ENCODE measurements at regions not wholly inside any gene's neighbourhood (a gene's known extent, or its start where the extent isn't known, plus 50 kb on each side); places are given as distances from the start of the nearest gene placed in this dataset.
"Not testable (repeated sequence)": the region's sequence is repeated elsewhere in the genome, so short reads cannot be mapped to it uniquely, and the experiment has no call there.

DNA sequence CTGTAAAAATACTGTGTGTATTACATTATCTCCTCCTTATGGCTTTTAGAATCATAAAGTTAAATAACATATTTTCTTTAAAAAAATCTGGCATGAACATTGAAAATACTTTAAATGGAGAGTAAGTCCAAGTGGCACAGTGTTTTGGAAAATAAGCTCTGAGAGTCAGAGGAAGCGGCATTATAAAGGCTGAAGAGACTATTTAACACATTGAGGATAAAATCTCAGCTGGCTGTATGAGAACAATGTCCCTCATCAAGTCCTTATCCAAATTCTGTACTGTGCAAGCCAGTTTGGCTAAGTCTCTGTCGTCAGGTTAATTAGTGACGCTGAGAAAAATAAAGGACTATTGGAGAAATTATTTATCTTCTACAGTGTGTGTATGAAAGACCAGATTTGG, 245.5 kb downstream of the MFSD1 start:
- Histone ChIP-seq H3K79me2 (ENCODE audit: low read depth) (no peaks in the 10 kb centered on the region), H3K9ac (no peak overlapping the region), H3K4me3 (no peak overlapping the region), H3K36me3 (no peaks in the 10 kb centered on the region), H3K4me2 (no peak overlapping the region), H3K27ac (no peak overlapping the region), H4K20me1 (ENCODE audit: low read depth) (no peaks in the 10 kb centered on the region), H2AFZ (replicated peaks) (no peak overlapping the region), H3K27me3 (no peaks in the 10 kb centered on the region), H3F3A (ENCODE audit: low read depth) (no peaks in the 10 kb centered on the region), H3K4me1 (peaks cover 4% of the 10 kb centered on the region), H3K9me3 (ENCODE audit: low read depth) (no peaks in the 10 kb centered on the region)
- H3K27me3 Mint-ChIP-seq (ENCODE audit: insufficient read depth, low read depth), result no peaks in the 10 kb centered on the region
- TF ChIP-seq EZH2 (IDR thresholded peaks at IDR 0.05) (no peak), CTCF (IDR thresholded peaks at IDR 0.05) (no peak), EZH2phosphoT487 (IDR thresholded peaks at IDR 0.05) (no peak)
- H3K4me1 Mint-ChIP-seq, result no peaks in the 10 kb centered on the region
- DNase-seq (ENCODE audit: low spot score), result no peak
- no peaks in the 10 kb centered on the region for H3K9me3 Mint-ChIP-seq
- H3K36me3 Mint-ChIP-seq, result no peaks in the 10 kb centered on the region
- H3K4me3 Mint-ChIP-seq, result no peak overlapping the region
- H3K27ac Mint-ChIP-seq, result no peak overlapping the region

DNA sequence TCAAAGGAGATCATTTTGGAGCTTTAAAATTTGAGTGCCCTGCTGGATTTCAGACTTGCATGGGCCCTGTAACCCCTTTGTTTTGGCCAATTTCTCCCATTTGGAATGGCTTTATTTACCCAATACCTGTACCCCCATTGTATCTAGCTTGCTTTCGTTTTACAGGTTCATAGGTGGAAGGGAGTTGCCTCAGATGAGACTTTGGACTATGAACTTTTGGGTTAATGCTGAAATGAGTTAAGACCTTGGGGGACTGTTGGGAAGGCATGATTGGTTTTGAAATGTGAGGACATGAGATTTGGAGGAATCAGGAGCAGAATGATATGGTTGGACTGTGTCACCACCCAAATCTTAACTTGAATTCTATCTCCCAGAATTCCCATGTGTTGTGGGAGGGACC, 250.6 kb downstream of the MFSD1 start:
- not testable (repeated sequence) for H3K9me3 ChIP-seq (ENCODE audit: low read depth); H3F3A ChIP-seq (ENCODE audit: low read depth); DNase-seq (ENCODE audit: low spot score); H3K4me1 Mint-ChIP-seq; H3K4me2 ChIP-seq; H3K27me3 Mint-ChIP-seq (ENCODE audit: insufficient read depth, low read depth); H4K20me1 ChIP-seq (ENCODE audit: low read depth); H3K27me3 ChIP-seq; H3K36me3 ChIP-seq; H3K79me2 ChIP-seq (ENCODE audit: low read depth); H3K27ac Mint-ChIP-seq; H3K9me3 Mint-ChIP-seq; H3K4me1 ChIP-seq; H2AFZ ChIP-seq (replicated peaks); H3K36me3 Mint-ChIP-seq; H3K4me3 ChIP-seq; H3K4me3 Mint-ChIP-seq; H3K9ac ChIP-seq; H3K27ac ChIP-seq

DNA sequence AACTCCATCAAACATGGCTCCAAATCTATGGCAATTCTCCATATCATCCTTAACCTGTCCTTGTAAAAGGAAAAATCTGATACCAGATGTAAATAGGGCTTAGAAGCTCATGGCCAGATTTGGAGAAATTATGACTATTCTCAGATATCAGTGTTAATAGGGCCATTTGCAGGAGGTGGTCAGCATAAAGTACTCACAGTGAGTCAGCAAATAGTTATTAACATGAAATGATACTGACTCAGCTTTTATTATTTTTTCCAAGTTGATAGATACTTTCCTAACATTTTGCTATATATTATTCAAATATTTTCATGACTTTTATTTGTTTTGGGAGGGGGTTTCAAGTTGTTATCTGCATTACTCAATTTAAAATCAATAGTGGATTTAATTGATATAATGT, 255.8 kb downstream of the MFSD1 start:
- no peaks in the 10 kb centered on the region for H3K36me3 Mint-ChIP-seq
- Histone ChIP-seq H3K36me3 (no peaks in the 10 kb centered on the region), H3K4me1 (no peaks in the 10 kb centered on the region), H3K4me3 (no peak overlapping the region), H3K79me2 (ENCODE audit: low read depth) (no peaks in the 10 kb centered on the region), H3K9ac (no peak overlapping the region), H2AFZ (replicated peaks) (no peak overlapping the region), H3K27ac (no peak overlapping the region), H4K20me1 (ENCODE audit: low read depth) (no peaks in the 10 kb centered on the region), H3F3A (ENCODE audit: low read depth) (no peaks in the 10 kb centered on the region), H3K9me3 (ENCODE audit: low read depth) (no peaks in the 10 kb centered on the region), H3K4me2 (no peak overlapping the region), H3K27me3 (no peaks in the 10 kb centered on the region)
- H3K9me3 Mint-ChIP-seq, result no peaks in the 10 kb centered on the region
- no peak overlapping the region for H3K27ac Mint-ChIP-seq
- no peak for DNase-seq (ENCODE audit: low spot score)
- peaks cover 3% of the 10 kb centered on the region for H3K27me3 Mint-ChIP-seq (ENCODE audit: insufficient read depth, low read depth)
- TF ChIP-seq CTCF (IDR thresholded peaks at IDR 0.05) (no peak), EZH2phosphoT487 (IDR thresholded peaks at IDR 0.05) (no peak), EZH2 (IDR thresholded peaks at IDR 0.05) (no peak)
- H3K4me1 Mint-ChIP-seq, result no peaks in the 10 kb centered on the region
- no peak overlapping the region for H3K4me3 Mint-ChIP-seq

GRCh38 chr3:159058859-159059258, 257.0 kb downstream of the MFSD1 start:
- Histone ChIP-seq H3K4me3 (no peak overlapping the region), H3K36me3 (no peaks in the 10 kb centered on the region), H3K79me2 (ENCODE audit: low read depth) (no peaks in the 10 kb centered on the region), H3K9me3 (ENCODE audit: low read depth) (no peaks in the 10 kb centered on the region), H4K20me1 (ENCODE audit: low read depth) (no peaks in the 10 kb centered on the region), H3F3A (ENCODE audit: low read depth) (no peaks in the 10 kb centered on the region), H3K4me2 (no peak overlapping the region), H3K4me1 (no peaks in the 10 kb centered on the region), H3K27ac (no peak overlapping the region), H3K27me3 (no peaks in the 10 kb centered on the region), H2AFZ (replicated peaks) (peak overlapping the region; percentile 10), H3K9ac (no peak overlapping the region)
- TF ChIP-seq EZH2 (IDR thresholded peaks at IDR 0.05) (no peak), CTCF (IDR thresholded peaks at IDR 0.05) (no peak), EZH2phosphoT487 (IDR thresholded peaks at IDR 0.05) (no peak)
- Mint-ChIP-seq H3K9me3 (no peaks in the 10 kb centered on the region), H3K27ac (no peak overlapping the region), H3K4me1 (no peaks in the 10 kb centered on the region), H3K4me3 (no peak overlapping the region), H3K36me3 (no peaks in the 10 kb centered on the region), H3K27me3 (ENCODE audit: insufficient read depth, low read depth) (peaks cover 6% of the 10 kb centered on the region)
- DNase-seq (ENCODE audit: low spot score), result no peak
